ENCODE measurements at regions not wholly inside any gene's neighbourhood (a gene's known extent, or its start where the extent isn't known, plus 50 kb on each side); places are given as distances from the start of the nearest gene placed in this dataset.

DNA sequence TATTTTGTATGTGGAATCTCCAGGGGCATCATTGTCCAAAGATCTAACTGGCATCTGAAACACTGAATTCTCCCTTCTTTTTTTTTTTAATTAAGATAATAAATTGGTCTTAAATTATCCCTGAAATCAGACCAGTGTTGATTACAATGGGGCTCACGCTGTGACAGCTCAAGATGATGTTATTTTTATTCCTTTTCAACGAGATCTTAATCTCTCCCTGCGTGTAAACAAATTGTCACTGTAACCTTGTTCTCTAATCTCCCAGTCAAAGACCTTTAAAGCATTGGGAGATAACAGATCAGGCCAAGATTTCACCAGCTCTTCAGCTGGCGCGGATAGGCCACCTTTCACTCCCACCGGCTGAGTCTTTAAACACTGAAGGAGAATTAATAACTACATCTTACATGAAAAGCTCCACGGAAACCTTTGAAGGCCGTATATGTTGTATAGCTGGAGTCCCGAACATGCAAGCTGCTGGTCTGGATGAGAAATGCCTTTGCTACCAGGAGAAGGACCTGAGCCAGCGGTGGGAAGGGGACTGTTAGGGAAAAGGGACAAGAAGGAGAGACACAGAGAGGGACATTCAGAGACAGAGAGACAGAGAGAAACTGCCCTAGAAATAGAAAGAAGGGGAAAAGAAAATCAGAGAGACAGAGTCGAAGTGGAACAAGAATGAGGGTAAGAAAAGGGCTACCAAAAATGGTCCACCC is 418.8 kb upstream of the NR2F2 start:
- no peak for DNase-seq

DNA sequence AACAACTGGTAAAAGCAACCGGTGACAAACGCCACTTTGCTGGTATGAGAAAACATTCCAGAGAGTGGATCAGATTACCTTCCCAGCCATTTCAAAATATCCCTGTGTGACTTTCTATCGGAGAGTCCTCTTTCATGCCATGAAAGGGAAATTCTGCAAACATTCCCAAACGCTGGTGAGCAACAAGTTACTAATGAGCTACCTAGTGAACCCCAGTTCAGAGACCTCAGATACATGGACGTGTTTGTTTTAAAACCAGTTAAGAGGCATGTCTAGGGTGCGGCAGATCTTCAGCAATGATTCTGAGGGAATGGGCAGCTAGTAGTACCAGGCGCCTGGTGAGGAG is 418.2 kb upstream of the NR2F2 start:
- no peak for DNase-seq

DNA sequence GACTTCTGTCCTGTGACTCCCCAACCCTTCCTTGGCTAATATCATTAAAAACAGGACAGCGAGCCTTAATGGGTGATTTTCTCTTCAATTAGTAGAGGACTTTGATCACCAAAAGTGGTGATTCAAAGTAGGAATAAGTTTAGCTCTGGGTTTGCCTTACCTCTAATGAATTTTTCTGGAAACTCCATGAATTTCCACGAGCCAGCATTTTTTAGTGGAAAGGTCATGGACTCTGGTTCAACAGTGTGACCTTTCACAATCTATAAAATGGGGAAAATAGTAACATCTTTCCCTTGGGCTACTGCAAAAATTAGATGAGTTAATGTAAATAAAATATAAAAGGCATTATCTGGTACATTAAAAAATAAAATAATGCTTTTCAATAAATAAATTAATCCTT is 417.8 kb upstream of the NR2F2 start:
- DNase-seq = no peak

DNA sequence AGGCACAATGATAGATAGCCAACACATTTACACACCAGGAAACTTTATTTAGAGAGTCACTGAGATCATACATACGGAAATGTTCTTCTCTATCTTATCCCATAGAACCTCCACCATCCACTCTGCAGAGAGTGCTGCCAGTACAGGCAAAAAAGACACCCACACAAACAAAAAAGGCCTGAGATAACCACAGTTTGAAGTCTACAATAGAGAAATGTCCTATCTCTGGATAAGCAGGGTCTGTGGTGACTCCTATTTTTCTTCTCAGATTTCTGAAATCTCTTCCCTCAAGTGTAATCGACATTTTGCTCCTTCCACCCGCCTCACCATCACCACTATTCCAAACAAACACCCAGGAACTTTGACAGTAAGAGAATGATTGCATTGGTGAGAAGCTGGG is 413.9 kb upstream of the NR2F2 start:
- no peak for DNase-seq

DNA sequence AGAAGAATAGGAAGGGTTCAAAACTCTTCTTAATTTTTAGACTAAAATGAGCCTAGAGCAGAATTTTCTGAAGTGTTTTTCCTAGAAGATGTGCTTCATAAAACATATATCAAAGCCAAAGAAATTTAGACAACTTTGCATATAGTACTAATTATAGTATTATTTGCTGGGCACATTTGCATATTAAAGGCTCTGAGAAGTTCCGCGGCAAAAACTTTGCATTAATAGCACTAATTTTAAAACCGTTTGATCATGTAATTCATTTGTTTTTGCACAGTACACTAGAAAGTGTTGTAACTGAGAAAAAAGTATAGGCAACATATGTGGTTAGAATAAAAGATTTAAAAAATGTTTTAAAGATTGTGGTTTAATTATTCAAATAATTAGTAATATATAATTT is 412.0 kb upstream of the NR2F2 start:
- no peak for DNase-seq

DNA sequence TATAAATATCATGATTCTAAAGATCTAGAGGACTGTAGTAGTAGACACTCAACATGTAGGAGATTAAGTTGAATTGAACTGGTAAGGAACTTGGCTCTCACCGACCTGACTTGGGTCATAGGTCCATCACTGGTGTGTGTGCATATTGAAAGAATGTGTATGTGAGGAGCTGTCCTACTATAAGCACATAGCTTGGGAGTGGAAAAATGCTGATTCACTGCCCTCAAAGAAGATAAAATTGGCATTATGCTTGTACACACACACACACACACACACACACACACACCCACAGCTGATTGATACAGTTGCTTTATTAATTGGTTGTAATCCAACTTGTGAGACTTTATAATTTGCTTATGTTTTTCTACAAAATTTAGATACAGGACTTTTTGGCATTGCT is 411.0 kb upstream of the NR2F2 start:
- no peak for DNase-seq

DNA sequence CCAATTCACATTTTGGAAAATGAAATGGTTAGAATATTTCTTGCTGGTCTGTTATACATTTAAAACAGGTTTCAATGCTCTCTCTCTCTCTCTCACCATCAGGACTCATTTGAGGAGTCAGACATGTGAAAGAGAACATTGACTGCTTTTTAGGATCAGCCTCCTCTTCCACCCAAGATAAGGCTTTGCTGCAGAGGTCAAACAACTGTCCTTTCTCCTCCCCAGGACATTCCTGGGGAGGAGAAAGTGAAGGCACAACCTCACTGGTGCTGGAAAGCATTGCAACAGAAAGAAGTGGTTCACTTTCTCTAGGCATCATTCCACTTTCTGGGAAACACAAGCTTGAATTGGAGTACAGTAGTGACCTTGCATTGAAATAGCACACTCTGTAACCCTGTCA is 409.1 kb upstream of the NR2F2 start:
- DNase-seq = no peak

DNA sequence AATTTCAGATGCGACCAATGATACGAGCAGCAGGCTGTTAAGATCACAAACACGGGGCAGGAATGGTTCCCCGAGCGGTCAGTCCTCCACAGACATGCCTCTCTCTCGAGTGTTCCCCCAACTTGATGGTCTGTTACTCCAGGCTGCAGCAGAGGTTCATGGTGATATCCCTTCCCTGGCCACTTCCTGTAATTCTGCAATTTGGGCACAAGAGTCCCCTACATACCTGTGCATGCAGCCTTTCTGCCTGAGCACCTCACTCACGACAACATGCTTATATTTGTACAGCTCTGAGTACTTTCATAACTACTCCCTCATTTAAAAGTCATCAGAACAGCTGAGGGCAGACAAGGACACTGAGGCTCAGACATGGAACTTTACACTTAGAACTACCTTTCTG is 408.1 kb upstream of the NR2F2 start:
- DNase-seq = no peak

DNA sequence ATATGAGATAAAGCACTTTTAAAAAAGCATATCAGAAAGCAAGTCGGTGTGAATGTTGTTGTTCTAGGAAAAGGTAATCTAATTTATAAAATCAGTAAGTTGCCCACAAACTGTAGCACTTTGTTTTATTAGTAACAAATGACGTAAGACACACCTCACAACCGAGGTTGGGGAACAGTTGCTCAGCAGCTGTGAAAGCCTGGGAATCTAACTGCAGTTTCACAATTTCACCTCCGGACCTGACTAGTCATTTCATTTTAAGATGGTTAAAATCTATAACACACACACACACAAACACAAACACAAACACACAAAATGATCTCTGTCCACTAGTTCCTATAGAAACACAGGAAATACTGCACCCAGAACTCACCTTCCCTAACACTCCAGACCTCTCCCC is 406.7 kb upstream of the NR2F2 start:
- DNase-seq = no peak

DNA sequence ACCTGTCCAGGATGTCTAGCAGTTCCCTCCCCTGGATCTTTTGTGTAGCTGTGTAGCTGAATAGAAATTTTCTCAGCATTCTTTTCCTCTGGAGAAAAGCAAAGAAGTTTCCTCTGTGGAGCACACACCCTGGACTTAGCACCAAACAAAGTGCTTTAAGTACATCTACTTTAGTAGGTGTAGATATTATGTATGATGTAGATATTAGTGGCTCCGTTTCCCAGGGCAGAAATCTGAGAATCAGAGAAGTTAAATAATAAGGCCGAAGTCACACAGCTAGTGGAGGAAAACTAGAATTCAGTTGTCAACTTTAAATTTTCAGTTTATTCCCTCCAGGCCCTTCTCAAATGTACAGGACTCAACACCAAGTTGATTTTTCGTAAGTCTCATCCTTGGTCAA is 401.7 kb upstream of the NR2F2 start:
- DNase-seq = no peak

DNA sequence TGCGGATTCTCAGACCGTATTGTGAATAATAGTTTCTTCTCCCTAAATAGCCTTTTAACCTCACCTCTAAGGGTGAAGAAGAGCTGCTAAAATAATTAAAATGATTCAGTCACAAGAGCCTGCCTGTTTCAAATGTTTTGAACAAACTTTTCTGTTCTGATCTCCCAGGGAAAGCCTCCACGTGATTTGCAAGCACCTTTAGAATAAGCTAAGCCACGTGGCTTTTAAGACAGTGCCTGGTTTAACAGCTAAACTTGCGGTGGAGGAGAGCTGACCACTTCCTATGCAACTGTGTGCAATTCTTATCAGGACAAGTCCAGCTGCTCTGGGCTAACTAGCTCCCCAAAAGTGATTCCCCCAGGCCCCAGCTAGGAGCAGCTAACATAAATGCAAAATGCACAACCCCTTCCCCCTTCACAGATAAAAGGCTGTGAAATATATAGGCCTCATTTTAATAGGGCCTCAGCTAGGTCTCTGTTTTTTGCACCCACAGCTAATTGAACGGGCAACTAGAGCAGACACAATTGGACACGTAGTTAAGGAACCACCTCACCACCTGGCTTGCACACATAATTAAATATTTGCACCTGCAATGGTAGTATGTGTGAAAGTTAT is 401.2 kb upstream of the NR2F2 start:
- DNase-seq = no peak

DNA sequence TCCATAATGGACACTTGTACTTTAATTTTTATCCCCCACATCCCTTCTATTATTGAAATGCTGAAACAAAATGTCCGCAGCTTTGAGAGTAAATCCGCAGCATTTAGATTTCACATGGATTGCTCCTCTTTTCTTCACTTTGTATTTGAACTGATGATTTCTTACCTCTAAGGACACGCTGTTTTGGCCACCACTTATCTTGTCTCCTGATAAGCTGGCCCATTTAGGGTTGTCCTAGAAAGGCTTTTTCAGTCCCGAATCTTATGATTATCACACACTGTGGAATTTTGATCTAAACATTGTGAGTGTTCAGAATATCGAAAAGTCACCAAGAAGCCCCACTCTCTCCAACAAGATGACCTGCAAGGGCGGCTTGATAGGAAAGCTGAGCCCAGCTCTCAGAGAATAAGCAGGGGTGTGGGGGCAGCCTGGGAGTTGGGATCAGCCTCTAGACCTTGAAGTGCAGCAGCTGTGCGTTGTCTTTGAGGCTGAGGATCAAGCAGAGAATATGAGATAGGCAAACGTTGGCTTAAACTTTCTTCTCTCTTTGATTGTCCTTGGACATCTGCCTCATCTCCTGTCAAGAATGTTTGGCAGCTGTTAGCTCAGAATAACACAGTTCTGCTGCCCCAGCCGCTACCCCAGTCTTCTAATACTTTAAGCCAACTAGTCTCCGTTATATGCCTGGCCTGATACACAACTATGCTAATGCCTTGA is 399.7 kb upstream of the NR2F2 start:
- DNase-seq = no peak

DNA sequence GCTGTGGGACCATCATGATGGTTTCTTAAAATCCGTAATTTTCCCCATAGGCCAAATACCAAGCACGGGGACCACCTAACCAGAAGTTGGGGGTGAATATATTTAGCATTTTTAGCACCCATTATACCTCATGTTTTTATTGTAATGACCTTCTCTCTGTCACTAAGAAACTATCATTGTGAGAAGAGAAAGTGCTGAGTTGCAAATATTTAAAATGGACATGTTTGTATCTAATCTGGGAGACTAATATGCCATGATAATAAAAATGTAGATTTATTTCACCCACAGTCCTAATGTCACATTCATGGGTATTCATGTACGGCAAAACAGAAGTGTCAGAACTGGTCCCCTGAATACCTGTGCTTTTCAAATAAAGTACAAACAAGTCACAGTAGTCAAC is 398.9 kb upstream of the NR2F2 start:
- DNase-seq = no peak

DNA sequence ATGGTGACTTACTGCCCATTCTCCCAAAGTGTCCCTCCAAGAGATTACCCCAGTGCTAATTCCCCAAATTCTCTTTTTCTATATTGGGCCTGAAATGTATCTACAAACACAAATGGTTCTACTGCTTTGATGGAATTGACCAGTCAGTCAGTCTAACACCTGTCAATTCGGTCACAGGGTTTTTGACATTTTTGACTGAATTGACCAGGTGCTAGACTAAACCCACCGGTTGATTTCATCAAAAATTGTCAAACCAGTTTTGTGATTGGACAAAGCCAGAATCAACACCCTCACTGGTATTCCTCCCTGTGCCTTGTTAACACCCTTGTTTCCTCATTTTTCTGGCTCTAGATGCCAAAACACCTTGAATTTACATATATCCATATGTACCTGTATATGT is 398.4 kb upstream of the NR2F2 start:
- DNase-seq = no peak

DNA sequence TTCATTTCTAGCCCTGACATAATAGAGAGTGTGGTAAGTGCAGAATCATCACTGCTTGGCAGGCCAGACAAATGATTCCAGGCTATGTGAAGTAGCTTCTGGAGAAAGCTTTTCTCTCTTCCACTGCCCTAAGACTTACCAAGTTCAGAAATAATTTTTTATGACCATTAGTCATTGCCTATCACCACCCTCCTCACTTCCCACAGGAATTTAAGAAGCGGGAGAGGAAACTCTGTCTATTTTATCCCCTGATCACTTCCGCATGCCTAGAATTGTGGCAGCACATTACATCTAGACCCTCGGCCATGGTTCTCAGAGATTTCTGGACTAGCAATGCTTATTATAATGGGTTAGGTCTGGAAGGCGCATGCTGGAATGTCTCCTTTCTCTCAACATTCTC is 397.8 kb upstream of the NR2F2 start:
- no peak for DNase-seq

DNA sequence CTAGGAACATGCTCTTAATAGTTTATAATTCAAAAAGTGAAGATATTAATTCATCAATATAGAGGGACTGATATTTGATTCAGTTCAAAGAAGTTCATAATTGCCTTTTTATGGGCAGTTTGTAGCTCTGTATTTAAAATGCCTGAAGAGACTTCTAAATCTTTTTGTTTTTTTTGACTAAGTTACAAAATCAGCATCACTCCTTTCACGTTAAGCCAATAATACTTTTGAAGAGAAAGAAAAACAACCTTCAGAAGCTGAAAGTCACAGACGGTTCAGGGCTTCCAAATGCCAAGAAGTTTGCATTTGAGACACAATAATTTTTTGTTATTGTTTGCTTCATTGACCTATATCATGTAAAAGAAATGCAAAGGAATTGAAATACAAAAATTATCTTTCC is 394.6 kb upstream of the NR2F2 start:
- no peak for DNase-seq

DNA sequence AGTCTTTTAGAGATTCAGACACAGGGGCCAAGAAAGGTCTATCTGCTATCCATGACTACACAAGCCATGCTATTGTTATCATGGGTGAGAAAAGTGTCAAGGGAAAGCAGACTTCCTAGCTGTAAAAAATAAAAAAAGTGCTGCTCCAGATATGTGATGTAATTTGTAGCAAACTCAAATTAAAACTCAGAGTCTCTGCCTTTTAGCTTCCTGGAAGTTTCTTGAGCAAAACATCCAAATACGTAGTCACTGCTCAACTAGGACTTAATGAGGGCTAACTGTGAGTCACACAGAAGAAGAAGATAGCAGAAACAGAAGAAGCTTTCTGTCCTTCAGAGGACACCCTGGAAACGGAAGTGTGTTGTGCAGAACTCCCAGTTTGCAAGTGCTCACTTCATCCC is 393.4 kb upstream of the NR2F2 start:
- no peak for DNase-seq

DNA sequence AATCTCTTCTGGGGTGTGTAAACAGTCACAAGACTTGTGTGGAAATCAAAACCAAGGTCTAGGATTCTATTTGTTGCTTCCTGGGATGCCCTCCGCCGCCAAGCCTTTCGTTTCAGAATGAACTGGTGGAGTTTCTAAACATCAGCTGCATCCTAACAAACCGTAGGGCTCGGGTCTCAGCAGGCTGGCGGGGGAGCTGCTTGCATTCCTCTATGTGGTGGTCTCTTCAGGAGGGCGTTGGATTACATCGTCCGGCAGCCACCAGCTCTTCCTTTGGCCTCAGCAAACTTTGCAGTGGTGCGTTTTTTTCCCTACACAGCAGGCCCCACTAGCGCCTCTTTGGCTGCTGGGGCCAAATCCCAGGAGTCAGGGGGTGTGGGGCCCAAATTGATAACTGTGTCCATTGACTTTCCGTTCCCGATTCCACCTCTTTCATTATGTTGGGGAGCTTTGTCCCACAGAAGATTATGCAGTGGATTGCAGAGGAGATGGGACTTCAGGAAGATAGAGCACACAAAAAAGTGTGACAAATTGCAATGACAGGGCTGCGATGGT is 390.0 kb upstream of the NR2F2 start:
- DNase-seq = no peak

DNA sequence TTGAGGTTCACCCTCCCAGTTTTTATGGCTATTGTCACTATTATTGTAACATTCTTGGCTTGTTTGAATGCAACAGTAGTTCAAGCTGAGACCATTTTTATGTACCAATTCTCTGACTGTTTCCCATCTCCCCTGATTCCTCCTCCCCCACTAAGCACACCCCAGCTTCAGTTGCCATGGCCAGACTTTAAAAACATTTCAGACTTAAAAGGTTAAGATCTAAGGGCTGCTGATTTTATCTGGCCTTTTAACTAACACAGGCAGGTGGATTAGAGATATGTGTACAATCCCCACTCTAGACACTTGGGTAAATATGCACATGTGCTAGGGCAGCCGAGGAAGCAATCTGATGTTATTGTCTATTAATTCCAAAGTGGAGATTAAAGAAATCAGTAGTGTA is 386.3 kb upstream of the NR2F2 start:
- no peak for DNase-seq

DNA sequence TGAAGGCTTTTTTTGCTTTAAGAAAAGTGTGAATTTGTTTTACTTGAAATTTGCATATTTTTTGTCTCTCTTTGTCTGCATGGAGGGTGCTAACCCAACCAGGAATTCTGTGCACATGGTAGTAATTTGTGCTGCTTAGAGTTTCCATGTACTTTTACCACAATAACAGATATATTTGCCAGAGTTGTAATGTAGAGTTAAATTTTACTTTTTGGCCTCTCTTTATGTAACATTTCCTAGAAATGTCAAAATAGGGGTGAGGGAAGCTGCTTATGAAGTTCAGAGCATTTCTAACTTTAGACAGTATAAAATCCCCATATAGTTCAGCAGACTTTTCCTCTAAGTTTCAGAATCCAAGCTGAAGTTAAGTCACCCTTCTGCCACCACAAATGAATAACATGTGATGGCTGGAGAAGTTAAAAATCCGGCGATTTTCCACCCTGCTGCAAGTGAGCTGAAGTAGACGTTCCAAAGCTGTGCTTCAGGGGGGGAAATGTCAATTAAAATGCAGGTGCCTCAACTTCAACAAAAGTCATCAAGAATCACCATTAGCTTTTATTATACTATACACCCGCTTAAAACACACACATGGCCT is 385.7 kb upstream of the NR2F2 start:
- DNase-seq = no peak

DNA sequence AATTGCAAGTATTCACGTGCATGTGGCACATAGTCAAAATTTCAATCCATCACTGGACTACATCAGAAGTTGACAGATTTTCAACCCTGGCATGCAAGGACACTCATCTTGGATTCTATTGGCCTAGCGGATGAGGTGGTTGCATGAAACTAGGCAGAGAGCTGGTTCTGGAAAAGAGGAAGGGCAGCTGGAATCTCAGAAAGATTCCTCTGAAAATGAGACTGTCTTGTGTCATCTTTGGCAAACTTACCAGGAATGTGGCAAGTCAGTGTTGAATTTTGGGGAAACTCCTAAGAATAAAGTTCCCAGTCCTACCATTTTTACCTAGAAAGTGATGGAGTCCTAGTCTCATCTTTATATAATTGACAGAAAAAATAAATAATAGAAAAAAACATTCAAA is 384.3 kb upstream of the NR2F2 start:
- no peak for DNase-seq

DNA sequence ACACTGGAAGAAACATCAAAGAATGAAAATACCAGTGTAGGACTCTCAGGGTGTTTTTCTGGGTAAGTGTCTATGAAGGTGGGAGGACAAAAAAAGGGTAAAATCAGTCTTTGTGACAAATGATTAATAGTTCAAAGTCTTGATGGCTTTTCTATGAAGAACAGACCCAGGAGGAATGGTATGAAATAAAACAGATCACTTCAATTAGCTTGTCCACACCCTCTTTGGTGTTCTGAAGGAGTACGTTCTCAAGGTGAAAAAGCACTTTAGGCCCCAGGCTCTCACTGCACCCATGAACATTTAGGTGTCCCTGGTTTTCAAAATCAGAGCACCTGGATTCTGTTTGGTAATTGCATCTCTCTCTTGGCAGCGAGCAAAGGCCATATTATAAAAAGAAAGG is 383.6 kb upstream of the NR2F2 start:
- no peak for DNase-seq

DNA sequence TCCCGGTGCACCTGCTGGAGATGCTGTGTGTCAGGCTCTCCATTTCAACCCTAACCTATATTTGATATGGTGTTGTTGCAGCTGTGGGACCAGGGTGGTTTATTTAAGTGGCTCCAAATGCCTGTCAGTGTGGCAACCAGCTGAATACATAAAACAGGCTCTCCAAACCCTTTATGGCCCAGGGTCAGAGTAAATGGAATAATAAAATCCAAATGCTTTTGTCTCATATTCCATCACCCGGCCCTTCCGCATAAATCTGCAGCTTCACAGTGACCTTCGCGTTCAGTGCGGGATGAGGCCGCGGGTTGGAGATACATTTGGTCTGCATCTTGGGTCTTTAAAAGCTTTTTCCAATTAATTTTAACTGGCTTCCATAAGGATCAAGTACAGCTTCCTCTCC is 382.1 kb upstream of the NR2F2 start:
- no peak for DNase-seq

DNA sequence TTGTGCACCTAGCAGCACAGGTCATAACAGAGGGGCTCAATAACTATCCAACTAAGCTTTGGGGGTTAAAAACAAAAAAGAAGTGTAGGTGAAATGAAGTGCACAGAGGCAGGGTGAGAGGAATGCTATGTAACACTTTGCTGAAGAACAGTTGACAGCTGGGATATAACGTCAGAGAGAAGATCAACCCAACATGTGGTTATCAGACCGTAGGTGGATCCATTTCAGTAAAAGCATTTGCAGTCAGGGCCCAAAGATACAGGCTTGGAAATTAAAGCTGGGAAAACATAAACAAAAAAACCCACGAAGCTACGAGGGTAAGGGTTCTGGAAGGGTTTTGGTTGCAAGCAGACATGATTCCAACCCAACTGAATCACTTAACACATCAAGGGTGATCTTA is 377.5 kb upstream of the NR2F2 start:
- DNase-seq = no peak

Data from amniotic stem cell (primary cell).